ENCODE measurements at regions not wholly inside any gene's neighbourhood (a gene's known extent, or its start where the extent isn't known, plus 50 kb on each side); places are given as distances from the start of the nearest gene placed in this dataset.
"Not testable (repeated sequence)": the region's sequence is repeated elsewhere in the genome, so short reads cannot be mapped to it uniquely, and the experiment has no call there.

DNA sequence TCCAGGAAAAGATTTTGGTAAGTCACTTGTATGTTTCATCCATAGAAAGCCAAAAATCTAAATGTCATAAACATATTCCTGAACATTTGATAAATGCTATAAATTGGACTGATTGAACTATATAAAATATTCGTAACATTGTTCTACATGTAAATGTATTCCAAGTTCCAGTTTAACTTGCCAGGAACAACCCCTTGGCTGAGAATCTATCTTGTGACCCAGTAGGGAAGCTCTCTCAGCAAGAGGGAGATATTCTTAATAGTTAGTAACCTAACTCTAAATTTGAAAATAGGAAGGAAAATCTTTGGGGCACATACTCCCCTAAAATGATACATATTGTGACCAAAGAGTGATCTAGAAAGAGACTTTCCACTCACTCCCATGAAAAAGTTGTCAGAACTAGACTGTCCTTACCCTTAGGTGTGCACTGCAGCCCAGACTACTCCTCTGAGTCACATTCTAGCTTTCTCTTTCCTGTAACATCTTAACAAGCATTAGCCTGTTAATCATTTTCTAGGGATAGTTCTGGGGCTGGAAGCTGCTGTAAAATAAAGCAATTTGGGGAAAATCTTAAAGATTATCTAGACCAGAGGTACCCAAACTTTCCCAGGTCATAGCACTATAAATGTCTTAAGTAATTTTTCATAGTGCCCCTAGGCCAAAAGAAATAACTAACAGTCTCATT, 73.7 kb upstream of the SKAP2 start:
- Histone ChIP-seq H3K4me2 (ENCODE audit: low read length) (no peak overlapping the region), H2AFZ (ENCODE audit: insufficient read depth, low read length, poor library complexity) (no peak overlapping the region), H2BK12ac (ENCODE audit: low read length) (no peak overlapping the region), H3K9me3 (ENCODE audit: insufficient read depth, low read depth, low read length) (no peaks in the 10 kb centered on the region), H3K4me3 (ENCODE audit: low read depth, low read length) (no peak overlapping the region), H3K18ac (ENCODE audit: low read length) (no peak overlapping the region), H2BK120ac (ENCODE audit: insufficient read depth, low read length, poor library complexity) (no peak overlapping the region), H3K79me2 (ENCODE audit: control insufficient read depth, insufficient read depth, low read length, poor library complexity) (no peaks in the 10 kb centered on the region), H2BK5ac (ENCODE audit: low read depth, low read length, poor library complexity) (no peak overlapping the region), H3K4me1 (ENCODE audit: control insufficient read depth in 1 of 2, insufficient read depth in 2 of 2, low read length in 2 of 2) (no peaks in the 10 kb centered on the region), H3K27me3 (ENCODE audit: insufficient read depth, low read length) (no peaks in the 10 kb centered on the region), H3K36me3 (ENCODE audit: control insufficient read depth in 1 of 2, insufficient read depth in 2 of 2, low read length in 2 of 2) (no peaks in the 10 kb centered on the region), H3K23ac (ENCODE audit: low read length) (no peak overlapping the region), H3K14ac (ENCODE audit: low read length) (no peak overlapping the region), H4K91ac (ENCODE audit: low read depth, low read length) (no peak overlapping the region), H3K79me1 (ENCODE audit: low read length) (no peaks in the 10 kb centered on the region), H3K4ac (ENCODE audit: low read depth, low read length) (no peak overlapping the region), H2AK5ac (ENCODE audit: low read length) (no peak overlapping the region), H3K27ac (ENCODE audit: low read depth, low read length) (no peak overlapping the region), H3K9ac (ENCODE audit: low read length) (no peak overlapping the region), H4K8ac (ENCODE audit: low read depth, low read length) (no peak overlapping the region), H4K12ac (ENCODE audit: low read depth, low read length) (no peak overlapping the region)
- no CpG with 5 or more reads among the region's 1 CpG for WGBS (ENCODE audit: extremely low coverage, insufficient coverage, insufficient read length)
- DNase-seq: no peak

DNA sequence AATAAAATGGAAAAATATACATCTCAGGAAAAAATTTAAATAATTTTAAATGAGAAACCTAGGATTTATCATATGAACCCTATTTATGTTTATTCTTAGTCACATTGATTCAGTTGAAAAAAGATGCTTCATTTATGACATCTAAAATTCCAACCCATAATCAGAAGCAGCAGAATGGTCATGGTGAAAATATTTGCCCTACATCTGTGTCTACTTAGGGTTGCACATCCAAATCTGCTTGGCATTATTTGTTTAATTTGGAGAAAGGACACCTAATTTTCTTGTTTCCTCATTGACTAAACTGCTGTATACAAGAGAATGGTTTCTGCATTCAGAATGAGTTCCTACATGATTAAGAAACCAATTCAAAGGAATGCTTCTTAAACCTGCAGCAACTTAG, 72.9 kb upstream of the SKAP2 start:
- Histone ChIP-seq H3K9me3 (ENCODE audit: insufficient read depth, low read depth, low read length) (no peaks in the 10 kb centered on the region), H3K4me1 (ENCODE audit: control insufficient read depth in 1 of 2, insufficient read depth in 2 of 2, low read length in 2 of 2) (no peaks in the 10 kb centered on the region), H4K12ac (ENCODE audit: low read depth, low read length) (no peak overlapping the region), H4K8ac (ENCODE audit: low read depth, low read length) (no peak overlapping the region), H3K14ac (ENCODE audit: low read length) (no peak overlapping the region), H3K36me3 (ENCODE audit: control insufficient read depth in 1 of 2, insufficient read depth in 2 of 2, low read length in 2 of 2) (no peaks in the 10 kb centered on the region), H3K79me1 (ENCODE audit: low read length) (no peaks in the 10 kb centered on the region), H3K4me2 (ENCODE audit: low read length) (no peak overlapping the region), H2AFZ (ENCODE audit: insufficient read depth, low read length, poor library complexity) (no peak overlapping the region), H2BK12ac (ENCODE audit: low read length) (no peak overlapping the region), H3K23ac (ENCODE audit: low read length) (no peak overlapping the region), H3K79me2 (ENCODE audit: control insufficient read depth, insufficient read depth, low read length, poor library complexity) (no peaks in the 10 kb centered on the region), H3K18ac (ENCODE audit: low read length) (no peak overlapping the region), H4K91ac (ENCODE audit: low read depth, low read length) (no peak overlapping the region), H2BK120ac (ENCODE audit: insufficient read depth, low read length, poor library complexity) (no peak overlapping the region), H3K9ac (ENCODE audit: low read length) (no peak overlapping the region), H2AK5ac (ENCODE audit: low read length) (no peak overlapping the region), H3K27ac (ENCODE audit: low read depth, low read length) (no peak overlapping the region), H3K4ac (ENCODE audit: low read depth, low read length) (no peak overlapping the region), H3K27me3 (ENCODE audit: insufficient read depth, low read length) (no peaks in the 10 kb centered on the region), H2BK5ac (ENCODE audit: low read depth, low read length, poor library complexity) (no peak overlapping the region), H3K4me3 (ENCODE audit: low read depth, low read length) (no peak overlapping the region)
- DNase-seq: no peak

- not testable (repeated sequence) for H2BK5ac ChIP-seq (ENCODE audit: low read depth, low read length, poor library complexity); H3K4me3 ChIP-seq (ENCODE audit: low read depth, low read length); H3K4me2 ChIP-seq (ENCODE audit: low read length); H3K23ac ChIP-seq (ENCODE audit: low read length); H3K14ac ChIP-seq (ENCODE audit: low read length); H4K12ac ChIP-seq (ENCODE audit: low read depth, low read length); H3K4ac ChIP-seq (ENCODE audit: low read depth, low read length); H3K9me3 ChIP-seq (ENCODE audit: insufficient read depth, low read depth, low read length); H2AK5ac ChIP-seq (ENCODE audit: low read length); H3K9ac ChIP-seq (ENCODE audit: low read length); H2BK120ac ChIP-seq (ENCODE audit: insufficient read depth, low read length, poor library complexity); DNase-seq; H4K8ac ChIP-seq (ENCODE audit: low read depth, low read length); H4K91ac ChIP-seq (ENCODE audit: low read depth, low read length); H3K27ac ChIP-seq (ENCODE audit: low read depth, low read length); H3K79me2 ChIP-seq (ENCODE audit: control insufficient read depth, insufficient read depth, low read length, poor library complexity); H3K36me3 ChIP-seq (ENCODE audit: control insufficient read depth in 1 of 2, insufficient read depth in 2 of 2, low read length in 2 of 2); H3K18ac ChIP-seq (ENCODE audit: low read length); H2AFZ ChIP-seq (ENCODE audit: insufficient read depth, low read length, poor library complexity); H3K4me1 ChIP-seq (ENCODE audit: control insufficient read depth in 1 of 2, insufficient read depth in 2 of 2, low read length in 2 of 2); H3K27me3 ChIP-seq (ENCODE audit: insufficient read depth, low read length); H2BK12ac ChIP-seq (ENCODE audit: low read length); H3K79me1 ChIP-seq (ENCODE audit: low read length)
- no CpG with 5 or more reads among the region's 3 CpGs for WGBS (ENCODE audit: extremely low coverage, insufficient coverage, insufficient read length)
These were observed 68.2 kb upstream of the SKAP2 start for GRCh38 chr7:26932616-26933015.

DNA sequence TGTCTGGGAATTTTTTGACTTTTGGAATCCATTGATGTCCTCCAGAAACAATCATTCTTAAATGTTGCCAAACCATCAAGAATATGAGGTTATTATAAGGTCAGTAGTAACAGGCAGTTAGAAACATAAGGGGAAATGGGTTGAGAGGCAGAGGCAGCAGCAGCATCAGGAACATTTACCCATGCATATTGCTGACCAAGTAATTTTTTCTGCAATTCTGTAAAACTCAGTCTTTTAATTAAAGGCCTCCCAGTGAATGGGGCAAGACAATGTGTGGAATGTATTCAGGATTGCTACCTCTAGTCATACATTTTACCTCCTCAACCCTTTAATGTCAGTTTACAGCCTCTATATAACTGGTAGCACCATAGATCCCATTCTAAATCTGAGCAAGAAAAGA, 66.5 kb upstream of the SKAP2 start:
- H3K79me1 ChIP-seq (ENCODE audit: low read length): no peaks in the 10 kb centered on the region
- no peak overlapping the region for H2AFZ ChIP-seq (ENCODE audit: insufficient read depth, low read length, poor library complexity)
- H4K12ac ChIP-seq (ENCODE audit: low read depth, low read length): no peak overlapping the region
- no peak overlapping the region for H3K14ac ChIP-seq (ENCODE audit: low read length)
- H3K36me3 ChIP-seq (ENCODE audit: control insufficient read depth in 1 of 2, insufficient read depth in 2 of 2, low read length in 2 of 2): no peaks in the 10 kb centered on the region
- no peak overlapping the region for H4K91ac ChIP-seq (ENCODE audit: low read depth, low read length)
- H2AK5ac ChIP-seq (ENCODE audit: low read length): no peak overlapping the region
- no peak overlapping the region for H2BK12ac ChIP-seq (ENCODE audit: low read length)
- H3K9ac ChIP-seq (ENCODE audit: low read length): no peak overlapping the region
- no peaks in the 10 kb centered on the region for H3K79me2 ChIP-seq (ENCODE audit: control insufficient read depth, insufficient read depth, low read length, poor library complexity)
- H3K9me3 ChIP-seq (ENCODE audit: insufficient read depth, low read depth, low read length): no peaks in the 10 kb centered on the region
- H3K4me1 ChIP-seq (ENCODE audit: control insufficient read depth in 1 of 2, insufficient read depth in 2 of 2, low read length in 2 of 2): peaks cover 2 to 8% of the 10 kb centered on the region in 2 experiments
- H3K23ac ChIP-seq (ENCODE audit: low read length): no peak overlapping the region
- H2BK120ac ChIP-seq (ENCODE audit: insufficient read depth, low read length, poor library complexity): no peak overlapping the region
- no peak overlapping the region for H3K4me2 ChIP-seq (ENCODE audit: low read length)
- no peak overlapping the region for H4K8ac ChIP-seq (ENCODE audit: low read depth, low read length)
- no peak for DNase-seq
- H3K4me3 ChIP-seq (ENCODE audit: low read depth, low read length): no peak overlapping the region
- no peak overlapping the region for H3K27ac ChIP-seq (ENCODE audit: low read depth, low read length)
- H3K18ac ChIP-seq (ENCODE audit: low read length): no peak overlapping the region
- H2BK5ac ChIP-seq (ENCODE audit: low read depth, low read length, poor library complexity): no peak overlapping the region
- no peaks in the 10 kb centered on the region for H3K27me3 ChIP-seq (ENCODE audit: insufficient read depth, low read length)
- H3K4ac ChIP-seq (ENCODE audit: low read depth, low read length): no peak overlapping the region

Measured in trophoblast cell (in vitro differentiated cells and primary cell).